IMR-90 (cell line): ENCODE measurements at regions not wholly inside any gene's neighbourhood (a gene's known extent, or its start where the extent isn't known, plus 50 kb on each side); places are given as distances from the start of the nearest gene placed in this dataset.

Experiments
- ATAC-seq: fragments of 200-7000 bp; cut with Tn5 transposase; 2 replicates; pipeline ENCODE4 v1.9.1; 2020; ENCODE audit warnings: low read depth, mild to moderate bottlenecking, moderate library complexity
- BruUV-seq: library from RNA; stranded (reverse); fragments of 400-500 nt; replicated peaks from 2 replicates; lab custom pipeline; 2021; lab: Mats Ljungman, UMichigan
- CTCF ChIA-PET: fragments of 300-600 bp; formaldehyde crosslinking; extraction: SDS; loops from one replicate; lab custom pipeline; 2021; ENCODE audit warnings: antibody characterized with exemption; lab: Yijun Ruan, JAX
- POLR2A ChIA-PET: fragments of 300-600 bp; sonication (Branson Sonifier 250); formaldehyde crosslinking; loops from one replicate; lab custom pipeline; 2022; ENCODE audit warnings: antibody characterized with exemption; ENCODE audit not compliant: unreplicated experiment; lab: Charles Lee
- DNase-seq: peaks from one replicate; pipeline ENCODE4 v3.0.0; 2013
- H2AFZ ChIP-seq: replicated peaks from 2 replicates; pipeline ENCODE3; 2013; ENCODE audit warnings: low read length, mild to moderate bottlenecking; ENCODE audit not compliant: poor library complexity
- H2AK5ac ChIP-seq: 2 replicates; pipeline ENCODE4 v1.6.1; 2013; ENCODE audit warnings: low read depth, low read length, inconsistent platforms
- H2AK9ac ChIP-seq: replicated peaks from 2 replicates; pipeline ENCODE3; 2013; ENCODE audit warnings: mild to moderate bottlenecking, low read depth, low read length, moderate library complexity; ENCODE audit not compliant: poor library complexity
- H2BK120ac ChIP-seq: 2 replicates; pipeline ENCODE4 v1.6.1; 2013; ENCODE audit warnings: low read depth, low read length, inconsistent platforms
- H2BK15ac ChIP-seq: 3 replicates; pipeline ENCODE4 v1.6.1; 2013; ENCODE audit warnings: low read depth, low read length, inconsistent platforms
- H2BK20ac ChIP-seq: 2 replicates; pipeline ENCODE4 v1.6.1; 2013; ENCODE audit warnings: low read depth, mild to moderate bottlenecking, inconsistent platforms, low read length, moderate library complexity
- H2BK5ac ChIP-seq: 2 replicates; pipeline ENCODE4 v1.6.1; 2013; ENCODE audit warnings: mild to moderate bottlenecking, low read depth, low read length, inconsistent platforms; ENCODE audit not compliant: poor library complexity, severe bottlenecking
- H3K14ac ChIP-seq: replicated peaks from 2 replicates; pipeline ENCODE4 v1.6.1; 2013; ENCODE audit warnings: low read depth, low read length, inconsistent platforms
- H3K18ac ChIP-seq: 2 replicates; pipeline ENCODE4 v1.6.1; 2013; ENCODE audit warnings: low read depth, low read length, control low read depth
- H3K23ac ChIP-seq: 2 replicates; pipeline ENCODE4 v1.6.1; 2013; ENCODE audit warnings: low read depth, low read length, inconsistent platforms
- H3K27ac ChIP-seq: 2 replicates; pipeline ENCODE4 v1.5.1; 2013; ENCODE audit warnings: mild to moderate bottlenecking, control low read depth, low read length; ENCODE audit not compliant: insufficient read depth
- H3K27me3 ChIP-seq: 2 replicates; pipeline ENCODE4 v1.6.1; 2013; ENCODE audit warnings: low read length; ENCODE audit not compliant: control insufficient read depth, insufficient read depth
- H3K36me3 ChIP-seq: 2 replicates; pipeline ENCODE4 v1.6.1; 2013; ENCODE audit warnings: low read length, mixed read lengths; ENCODE audit not compliant: control insufficient read depth, insufficient read depth
- H3K4ac ChIP-seq: 2 replicates; pipeline ENCODE4 v1.6.1; 2013; ENCODE audit warnings: low read depth, low read length, inconsistent platforms
- H3K4me1 ChIP-seq: 2 replicates; pipeline ENCODE4 v1.6.1; 2013; ENCODE audit warnings: low read length, mixed read lengths; ENCODE audit not compliant: control insufficient read depth, insufficient read depth
- H3K4me2 ChIP-seq: 2 replicates; pipeline ENCODE4 v1.6.1; 2013; ENCODE audit warnings: low read depth, mild to moderate bottlenecking, control low read depth, low read length, moderate library complexity
- H3K4me3 ChIP-seq: 2 replicates; pipeline ENCODE4 v1.5.1; 2013; ENCODE audit warnings: low read depth, mild to moderate bottlenecking, control low read depth, low read length, moderate library complexity; ENCODE audit not compliant: insufficient read depth
- H3K56ac ChIP-seq: 2 replicates; pipeline ENCODE4 v1.6.1; 2013; ENCODE audit warnings: low read length, inconsistent platforms; ENCODE audit not compliant: insufficient read depth; ENCODE audit errors: extremely low read depth
- H3K79me1 ChIP-seq, 2 experiments: 2 replicates each; pipeline ENCODE4 v1.6.1; 2013; ENCODE audit warnings: low read length in 2 of 2, inconsistent platforms in 1 of 2, low read depth in 1 of 2
- H3K9ac ChIP-seq: 2 replicates; pipeline ENCODE4 v1.6.1; 2013; ENCODE audit warnings: low read depth, low read length, control low read depth
- H3K9me1 ChIP-seq: 2 replicates; pipeline ENCODE4 v1.6.1; 2013; ENCODE audit warnings: low read length, inconsistent platforms; ENCODE audit not compliant: insufficient read depth
- H3K9me3 ChIP-seq: 2 replicates; pipeline ENCODE4 v1.6.1; 2013; ENCODE audit warnings: low read length; ENCODE audit not compliant: control insufficient read depth, insufficient read depth
- H4K20me1 ChIP-seq: 2 replicates; pipeline ENCODE4 v1.6.1; 2013; ENCODE audit warnings: low read length, inconsistent platforms; ENCODE audit not compliant: insufficient read depth
- H4K5ac ChIP-seq: 2 replicates; pipeline ENCODE4 v1.6.1; 2013; ENCODE audit warnings: mild to moderate bottlenecking, low read depth, low read length, control low read depth
- H4K8ac ChIP-seq, 2 experiments: 2 replicates each; pipeline ENCODE4 v1.6.1; 2013; ENCODE audit warnings: low read depth in 2 of 2, low read length in 2 of 2, control low read depth in 1 of 2, inconsistent platforms in 1 of 2
- H4K91ac ChIP-seq: 2 replicates; pipeline ENCODE4 v1.6.1; 2013; ENCODE audit warnings: low read depth, low read length, inconsistent platforms; ENCODE audit not compliant: insufficient read depth
- BHLHE40 ChIP-seq: fragments of 150-350 bp; IDR thresholded peaks from 2 replicates; pipeline ENCODE4 v1.6.1; 2016; ENCODE audit warnings: mild to moderate bottlenecking, low read depth, low read length
- CHD1 ChIP-seq: IDR thresholded peaks from 2 replicates; pipeline ENCODE4 v1.6.1; 2012; ENCODE audit warnings: low read depth, low read length, improper control_type of control experiment
- ELK1 ChIP-seq: fragments of 150-350 bp; IDR thresholded peaks from 2 replicates; pipeline ENCODE4 v1.6.1; 2016; ENCODE audit warnings: low read depth, mild to moderate bottlenecking, low read length, moderate library complexity, borderline replicate concordance
- MAZ ChIP-seq: IDR thresholded peaks from 2 replicates; pipeline ENCODE4 v1.6.1; 2012; ENCODE audit warnings: low read depth, mild to moderate bottlenecking, low read length, improper control_type of control experiment, moderate library complexity, borderline replicate concordance
- NFE2L2 ChIP-seq: fragments of 150-350 bp; IDR thresholded peaks from 2 replicates; pipeline ENCODE4 v1.6.1; 2016; ENCODE audit warnings: low read depth, mild to moderate bottlenecking, low read length
- SMC3 ChIP-seq: fragments of 150-350 bp; IDR thresholded peaks from 2 replicates; pipeline ENCODE4 v1.6.1; 2016; ENCODE audit warnings: low read depth, mild to moderate bottlenecking, antibody characterized with exemption, low read length, moderate library complexity
- USF2 ChIP-seq: fragments of 150-350 bp; IDR thresholded peaks from 2 replicates; pipeline ENCODE4 v1.6.1; 2017; ENCODE audit warnings: mild to moderate bottlenecking, antibody characterized with exemption, low read length, low read depth
- WGBS, 2 experiments: methylation state at CpG; one replicate each; pipeline versions ENCODE4 v1.1.5 to v1.1.7; 2013; ENCODE audit warnings: missing lambda C conversion rate in 2 of 2; ENCODE audit not compliant: insufficient read length in 1 of 2; ENCODE audit errors: extremely low coverage in 2 of 2; 5-methylcytosine and 5-hydroxymethylcytosine counted together
- dilution Hi-C: fragments of 300-500 bp; cut with HindIII; formaldehyde crosslinking; loops from one replicate; pipeline ENCODE4 v1.14.3; 2018; ENCODE audit warnings: low sequenced_read_pairs; ENCODE audit not compliant: unreplicated experiment
- in situ Hi-C: fragments of 300-500 bp; cut with MboI; formaldehyde crosslinking; loops from 3 replicates; pipeline ENCODE4 v1.14.3; 2019; ENCODE audit warnings: low sequenced_read_pairs, inconsistent platforms, mixed read lengths
- intact Hi-C: fragments of 100-400 bp; cut with micrococcal nuclease; formaldehyde crosslinking; loops from 2 replicates; pipeline ENCODE4 v1.10.0; 2022

GRCh38 chr1:60292140-60292539 lies 218.6 kb upstream of the C1orf87 start:
- ATAC-seq (no peak), DNase-seq (no peak)
- no peak overlapping the region for H3K4me3 ChIP-seq
- POLR2A ChIA-PET, result no interaction called here
- dilution Hi-C loops (no loop called here), in situ Hi-C loops (no loop called here), intact Hi-C loops (no loop called here)
- H3K9me3 ChIP-seq, result no peaks in the 10 kb centered on the region
- H4K5ac ChIP-seq, result no peak overlapping the region
- H3K27ac ChIP-seq, result no peak overlapping the region
- H2AK5ac ChIP-seq, result no peak overlapping the region
- no peak overlapping the region for H3K9ac ChIP-seq
- CTCF ChIA-PET, result interaction anchor here (1.0 kb wide), 1 partner anchor 11 kb away, joined by 6 read pairs; no protein-coding TSS in a partner anchor
- TF ChIP-seq CHD1 (no peak), ELK1 (no peak), USF2 (no peak), BHLHE40 (no peak), MAZ (no peak), SMC3 (no peak), NFE2L2 (no peak)
- H3K4me2 ChIP-seq, result no peak overlapping the region
- H2BK120ac ChIP-seq, result no peak overlapping the region
- BruUV-seq, result no TSS peak
- H3K36me3 ChIP-seq, result no peaks in the 10 kb centered on the region
- no CpG with 5 or more reads among the region's 1 CpG for WGBS, 2 experiments
- H4K20me1 ChIP-seq, result no peaks in the 10 kb centered on the region
- no peak overlapping the region for H2AFZ ChIP-seq
- H2BK15ac ChIP-seq, result no peak overlapping the region
- no peaks in the 10 kb centered on the region for H3K9me1 ChIP-seq
- H3K18ac ChIP-seq, result no peak overlapping the region
- no peak overlapping the region for H4K91ac ChIP-seq
- H3K56ac ChIP-seq, result no peak overlapping the region
- H3K4ac ChIP-seq, result no peak overlapping the region
- no peaks in the 10 kb centered on the region for H3K79me1 ChIP-seq
- H2BK20ac ChIP-seq, result no peak overlapping the region
- no peak overlapping the region for H3K14ac ChIP-seq
- H3K4me1 ChIP-seq, result no peaks in the 10 kb centered on the region
- H4K8ac ChIP-seq, result no peak overlapping the region
- no peaks in the 10 kb centered on the region for H3K27me3 ChIP-seq
- H2BK5ac ChIP-seq, result no peak overlapping the region
- H2AK9ac ChIP-seq, result no peak overlapping the region
- H3K23ac ChIP-seq, result no peak overlapping the region
